ENCODE measurements at regions not wholly inside any gene's neighbourhood (a gene's known extent, or its start where the extent isn't known, plus 50 kb on each side); places are given as distances from the start of the nearest gene placed in this dataset.

DNA sequence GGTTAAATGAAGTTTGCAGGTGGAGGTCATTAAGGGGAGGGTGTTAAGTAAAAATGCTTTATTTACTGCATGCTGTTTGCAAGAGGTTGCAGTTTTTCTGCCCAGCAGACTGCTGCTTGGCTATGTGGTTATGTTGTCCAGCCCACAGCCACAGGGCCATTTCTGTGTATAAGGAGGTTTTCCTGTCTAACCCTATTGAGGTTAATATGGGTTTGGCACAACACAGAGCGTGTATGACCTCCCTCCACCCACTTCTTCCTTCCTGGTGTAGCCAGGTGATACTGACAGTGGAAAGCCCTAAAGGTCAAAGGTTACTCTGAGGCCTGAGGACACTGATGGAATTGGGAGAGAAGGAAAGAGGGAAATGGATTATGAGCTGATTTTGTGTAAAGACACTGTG, 253.7 kb upstream of the PWP1 start:
- Histone ChIP-seq H3K9me3 (replicated peaks; ENCODE audit: control insufficient read depth, insufficient read depth, low read depth, low read length) (no peaks in the 10 kb centered on the region), H3K4me2 (ENCODE audit: insufficient read depth, low read length) (no peak overlapping the region), H2AFZ (ENCODE audit: low read depth, low read length) (no peak overlapping the region), H3K9ac (ENCODE audit: insufficient read depth in 1 of 2, low read depth in 2 of 2, low read length in 2 of 2) (no peak overlapping the region), H3K9me1 (ENCODE audit: control insufficient read depth, insufficient read depth, low read length) (no peaks in the 10 kb centered on the region), H3K4me1 (replicated peaks in 1 of 2; ENCODE audit: control insufficient read depth in 2 of 2, insufficient read depth in 2 of 2, low read length in 2 of 2) (no peaks in the 10 kb centered on the region), H3K4me3 (no peak overlapping the region), H3K27me3 (ENCODE audit: control insufficient read depth in 2 of 2, insufficient read depth in 2 of 2, low read length in 2 of 2) (peaks cover 6 to 29% of the 10 kb centered on the region in 2 experiments; a peak in 3 of 5 replicates), H3K27ac (ENCODE audit: extremely low read depth, low read depth, low read length) (no peak overlapping the region), H4K20me1 (replicated peaks; ENCODE audit: control insufficient read depth, insufficient read depth, low read length) (no peaks in the 10 kb centered on the region), H3K79me2 (ENCODE audit: control insufficient read depth, insufficient read depth, low read length) (no peaks in the 10 kb centered on the region), H3K36me3 (ENCODE audit: control insufficient read depth, insufficient read depth, low read length) (no peaks in the 10 kb centered on the region)
- POLR2A ChIA-PET = no interaction called here
- CTCF ChIA-PET (ENCODE audit: low intra/inter-chr PET ratio) = no interaction called here
- DNase-seq (ENCODE audit: extremely low read depth in 1 of 4, low spot score in 3 of 4) (no peak), FAIRE-seq (no peak), ATAC-seq (no peak)
- intact Hi-C loops (cut with micrococcal nuclease) (no loop called here), in situ Hi-C loops (cut with MboI) (no loop called here)
- no TSS peak for BruUV-seq (replicated peaks)
- no peak for TF ChIP-seq PHF21A (IDR thresholded peaks at IDR 0.05; ENCODE audit: borderline replicate concordance, low read depth)
- no peak for TF ChIP-seq PHB2 (IDR thresholded peaks at IDR 0.05; ENCODE audit: low read depth)
- TF ChIP-seq JUND (IDR thresholded peaks at IDR 0.05; ENCODE audit: borderline replicate concordance, low read depth, low read length) = no peak
- no peak for TF ChIP-seq JUND (tag; IDR thresholded peaks at IDR 0.05; ENCODE audit: borderline replicate concordance, low read depth, low read length)
- TF ChIP-seq GATAD2A (IDR thresholded peaks at IDR 0.05) = no peak
- no peak for TF ChIP-seq SP1 (CRISPR knock-in tag; IDR thresholded peaks at IDR 0.05)
- TF ChIP-seq, protein P1, sequence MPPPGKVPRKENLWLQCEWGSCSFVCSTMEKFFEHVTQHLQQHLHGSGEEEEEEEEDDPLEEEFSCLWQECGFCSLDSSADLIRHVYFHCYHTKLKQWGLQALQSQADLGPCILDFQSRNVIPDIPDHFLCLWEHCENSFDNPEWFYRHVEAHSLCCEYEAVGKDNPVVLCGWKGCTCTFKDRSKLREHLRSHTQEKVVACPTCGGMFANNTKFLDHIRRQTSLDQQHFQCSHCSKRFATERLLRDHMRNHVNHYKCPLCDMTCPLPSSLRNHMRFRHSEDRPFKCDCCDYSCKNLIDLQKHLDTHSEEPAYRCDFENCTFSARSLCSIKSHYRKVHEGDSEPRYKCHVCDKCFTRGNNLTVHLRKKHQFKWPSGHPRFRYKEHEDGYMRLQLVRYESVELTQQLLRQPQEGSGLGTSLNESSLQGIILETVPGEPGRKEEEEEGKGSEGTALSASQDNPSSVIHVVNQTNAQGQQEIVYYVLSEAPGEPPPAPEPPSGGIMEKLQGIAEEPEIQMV (tag; conservative IDR thresholded peaks at IDR 0.05; ENCODE audit: low read depth) = no peak
- no peak for TF ChIP-seq ZZZ3 (IDR thresholded peaks at IDR 0.05)
- TF ChIP-seq, protein P2, sequence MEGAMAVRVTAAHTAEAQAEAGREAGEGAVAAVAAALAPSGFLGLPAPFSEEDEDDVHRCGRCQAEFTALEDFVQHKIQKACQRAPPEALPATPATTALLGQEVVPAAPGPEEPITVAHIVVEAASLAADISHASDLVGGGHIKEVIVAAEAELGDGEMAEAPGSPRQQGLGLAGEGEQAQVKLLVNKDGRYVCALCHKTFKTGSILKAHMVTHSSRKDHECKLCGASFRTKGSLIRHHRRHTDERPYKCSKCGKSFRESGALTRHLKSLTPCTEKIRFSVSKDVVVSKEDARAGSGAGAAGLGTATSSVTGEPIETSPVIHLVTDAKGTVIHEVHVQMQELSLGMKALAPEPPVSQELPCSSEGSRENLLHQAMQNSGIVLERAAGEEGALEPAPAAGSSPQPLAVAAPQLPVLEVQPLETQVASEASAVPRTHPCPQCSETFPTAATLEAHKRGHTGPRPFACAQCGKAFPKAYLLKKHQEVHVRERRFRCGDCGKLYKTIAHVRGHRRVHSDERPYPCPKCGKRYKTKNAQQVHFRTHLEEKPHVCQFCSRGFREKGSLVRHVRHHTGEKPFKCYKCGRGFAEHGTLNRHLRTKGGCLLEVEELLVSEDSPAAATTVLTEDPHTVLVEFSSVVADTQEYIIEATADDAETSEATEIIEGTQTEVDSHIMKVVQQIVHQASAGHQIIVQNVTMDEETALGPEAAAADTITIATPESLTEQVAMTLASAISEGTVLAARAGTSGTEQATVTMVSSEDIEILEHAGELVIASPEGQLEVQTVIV (CRISPR knock-in tag; IDR thresholded peaks at IDR 0.05; ENCODE audit: borderline replicate concordance) = no peak
- no peak for TF ChIP-seq ERF (CRISPR knock-in tag; IDR thresholded peaks at IDR 0.05)
- no peak for TF ChIP-seq NR1H2 (CRISPR knock-in tag; IDR thresholded peaks at IDR 0.05)
- TF ChIP-seq, protein P3, sequence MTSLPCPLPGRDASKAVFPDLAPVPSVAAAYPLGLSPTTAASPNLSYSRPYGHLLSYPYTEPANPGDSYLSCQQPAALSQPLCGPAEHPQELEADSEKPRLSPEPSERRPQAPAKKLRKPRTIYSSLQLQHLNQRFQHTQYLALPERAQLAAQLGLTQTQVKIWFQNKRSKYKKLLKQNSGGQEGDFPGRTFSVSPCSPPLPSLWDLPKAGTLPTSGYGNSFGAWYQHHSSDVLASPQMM (CRISPR knock-in tag; IDR thresholded peaks at IDR 0.05) = no peak
- WGBS (ENCODE audit: insufficient coverage, low coverage, missing lambda C conversion rate) = 0% methylated on average over 1 of the region's 1 CpG
